ENCODE measurements at regions not wholly inside any gene's neighbourhood (a gene's known extent, or its start where the extent isn't known, plus 50 kb on each side); places are given as distances from the start of the nearest gene placed in this dataset.

DNA sequence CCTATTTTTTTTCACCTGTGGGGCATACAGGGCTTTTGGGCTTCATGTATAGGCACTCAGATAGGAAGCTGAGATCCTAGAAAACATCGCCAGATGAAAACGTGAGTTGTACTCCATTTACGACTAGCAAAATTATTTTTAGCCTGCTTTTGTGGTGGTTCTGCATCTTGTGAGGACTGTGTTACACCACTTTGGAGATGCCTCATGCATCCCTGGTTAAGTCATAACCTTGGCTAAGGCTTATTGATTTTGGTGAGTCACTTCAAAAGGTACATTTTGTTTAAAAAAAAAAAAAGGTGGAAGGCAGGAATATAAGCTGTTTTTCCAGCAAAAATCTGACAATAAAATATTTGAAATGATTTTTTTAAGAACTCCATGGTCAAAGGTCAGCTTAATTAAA lies 101.8 kb upstream of the OLFM3 start:
- TF ChIP-seq, protein P1, sequence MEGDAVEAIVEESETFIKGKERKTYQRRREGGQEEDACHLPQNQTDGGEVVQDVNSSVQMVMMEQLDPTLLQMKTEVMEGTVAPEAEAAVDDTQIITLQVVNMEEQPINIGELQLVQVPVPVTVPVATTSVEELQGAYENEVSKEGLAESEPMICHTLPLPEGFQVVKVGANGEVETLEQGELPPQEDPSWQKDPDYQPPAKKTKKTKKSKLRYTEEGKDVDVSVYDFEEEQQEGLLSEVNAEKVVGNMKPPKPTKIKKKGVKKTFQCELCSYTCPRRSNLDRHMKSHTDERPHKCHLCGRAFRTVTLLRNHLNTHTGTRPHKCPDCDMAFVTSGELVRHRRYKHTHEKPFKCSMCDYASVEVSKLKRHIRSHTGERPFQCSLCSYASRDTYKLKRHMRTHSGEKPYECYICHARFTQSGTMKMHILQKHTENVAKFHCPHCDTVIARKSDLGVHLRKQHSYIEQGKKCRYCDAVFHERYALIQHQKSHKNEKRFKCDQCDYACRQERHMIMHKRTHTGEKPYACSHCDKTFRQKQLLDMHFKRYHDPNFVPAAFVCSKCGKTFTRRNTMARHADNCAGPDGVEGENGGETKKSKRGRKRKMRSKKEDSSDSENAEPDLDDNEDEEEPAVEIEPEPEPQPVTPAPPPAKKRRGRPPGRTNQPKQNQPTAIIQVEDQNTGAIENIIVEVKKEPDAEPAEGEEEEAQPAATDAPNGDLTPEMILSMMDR (IDR thresholded peaks at IDR 0.05), result no peak
- no peaks in the 10 kb centered on the region for H3K27me3 Mint-ChIP-seq
- DNase-seq (no peak), ATAC-seq (no peak)
- no peaks in the 10 kb centered on the region for H3K4me1 Mint-ChIP-seq (ENCODE audit: low read depth)
- no peaks in the 10 kb centered on the region for H3K36me3 Mint-ChIP-seq (ENCODE audit: low read depth)
- no peak overlapping the region for H3K27ac Mint-ChIP-seq
- H3K4me3 Mint-ChIP-seq, result no peak overlapping the region
- intact Hi-C loops (cut with micrococcal nuclease), result no loop called here
- ChIA-PET CTCF (no interaction called here), POLR2A (no interaction called here)
- no peaks in the 10 kb centered on the region for H3K9me3 Mint-ChIP-seq

DNA sequence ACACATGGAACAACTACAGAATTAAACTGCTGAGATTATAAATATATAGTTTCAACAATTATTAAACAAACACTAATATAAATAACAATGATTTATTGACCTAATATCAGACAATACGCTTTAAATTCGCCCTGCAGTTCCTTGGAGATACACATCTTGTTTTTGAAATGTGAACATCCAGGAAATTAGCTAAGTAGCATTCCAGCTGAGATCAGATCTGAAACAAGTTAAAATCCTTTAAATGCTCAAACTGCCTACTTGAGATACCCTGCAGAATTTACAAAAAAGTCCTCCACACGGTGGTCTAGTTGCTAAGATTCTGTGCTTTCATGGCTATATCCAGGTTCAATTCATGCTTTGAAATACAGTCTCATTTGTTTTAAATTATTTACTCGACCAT lies 101.4 kb upstream of the OLFM3 start:
- intact Hi-C loops (cut with micrococcal nuclease), result no loop called here
- Mint-ChIP-seq H3K4me1 (ENCODE audit: low read depth) (no peaks in the 10 kb centered on the region), H3K27ac (no peak overlapping the region), H3K36me3 (ENCODE audit: low read depth) (no peaks in the 10 kb centered on the region), H3K4me3 (no peak overlapping the region), H3K27me3 (no peaks in the 10 kb centered on the region), H3K9me3 (no peaks in the 10 kb centered on the region)
- DNase-seq (no peak), ATAC-seq (no peak)
- ChIA-PET POLR2A (no interaction called here), CTCF (no interaction called here)
- TF ChIP-seq, protein P1 (IDR thresholded peaks at IDR 0.05), result no peak

DNA sequence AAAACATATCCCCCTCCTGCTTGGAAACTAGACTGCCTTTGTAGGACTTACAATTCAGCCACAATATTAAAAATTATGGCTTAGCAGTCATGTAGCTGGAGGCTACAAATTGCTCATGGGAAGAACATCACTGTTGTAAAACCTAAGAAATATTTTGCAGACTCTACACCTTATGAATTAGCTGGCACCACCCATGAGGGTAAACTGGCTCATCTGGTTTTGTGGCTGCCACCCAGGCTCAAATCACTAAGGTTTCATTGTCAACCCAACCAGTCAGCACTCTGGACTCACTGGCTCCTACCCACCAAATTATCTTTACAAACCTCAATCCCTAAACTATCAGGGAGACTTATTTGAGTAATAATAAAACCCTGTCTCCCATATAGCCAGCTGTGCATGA lies 100.7 kb upstream of the OLFM3 start:
- Mint-ChIP-seq H3K4me1 (ENCODE audit: low read depth) (no peaks in the 10 kb centered on the region), H3K9me3 (no peaks in the 10 kb centered on the region), H3K27ac (no peak overlapping the region), H3K27me3 (no peaks in the 10 kb centered on the region), H3K4me3 (no peak overlapping the region), H3K36me3 (ENCODE audit: low read depth) (no peaks in the 10 kb centered on the region)
- intact Hi-C loops (cut with micrococcal nuclease), result no loop called here
- DNase-seq (no peak), ATAC-seq (no peak)
- ChIA-PET POLR2A (no interaction called here), CTCF (no interaction called here)
- TF ChIP-seq, protein P1 (IDR thresholded peaks at IDR 0.05), result no peak

DNA sequence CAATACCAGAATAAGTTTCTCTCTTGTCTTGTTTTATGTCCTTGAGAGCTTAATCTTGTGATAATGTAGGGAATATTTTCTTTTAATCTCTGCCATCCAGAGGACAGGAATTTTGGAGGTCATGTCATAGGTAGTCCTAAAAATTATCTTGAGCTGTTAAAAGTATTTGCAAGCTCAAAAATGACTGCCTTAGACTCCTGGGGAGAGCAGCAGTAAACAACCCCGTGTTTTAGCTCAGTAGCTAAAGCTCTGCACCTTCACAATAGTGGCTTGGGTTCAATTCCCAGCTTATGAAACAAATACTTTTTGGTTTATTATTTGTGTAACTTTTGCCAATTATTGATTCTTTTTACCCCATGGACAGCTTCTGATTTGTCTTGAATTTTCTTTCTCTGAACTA lies 99.4 kb upstream of the OLFM3 start:
- ChIA-PET POLR2A (no interaction called here), CTCF (no interaction called here)
- H3K27me3 Mint-ChIP-seq, result no peaks in the 10 kb centered on the region
- TF ChIP-seq, protein P1 (IDR thresholded peaks at IDR 0.05), result no peak
- no peak for DNase-seq
- intact Hi-C loops (cut with micrococcal nuclease), result no loop called here
- H3K27ac Mint-ChIP-seq, result no peak overlapping the region
- no peak for ATAC-seq
- H3K9me3 Mint-ChIP-seq, result no peaks in the 10 kb centered on the region
- no peaks in the 10 kb centered on the region for H3K4me1 Mint-ChIP-seq (ENCODE audit: low read depth)
- H3K36me3 Mint-ChIP-seq (ENCODE audit: low read depth), result no peaks in the 10 kb centered on the region
- H3K4me3 Mint-ChIP-seq, result no peak overlapping the region

DNA sequence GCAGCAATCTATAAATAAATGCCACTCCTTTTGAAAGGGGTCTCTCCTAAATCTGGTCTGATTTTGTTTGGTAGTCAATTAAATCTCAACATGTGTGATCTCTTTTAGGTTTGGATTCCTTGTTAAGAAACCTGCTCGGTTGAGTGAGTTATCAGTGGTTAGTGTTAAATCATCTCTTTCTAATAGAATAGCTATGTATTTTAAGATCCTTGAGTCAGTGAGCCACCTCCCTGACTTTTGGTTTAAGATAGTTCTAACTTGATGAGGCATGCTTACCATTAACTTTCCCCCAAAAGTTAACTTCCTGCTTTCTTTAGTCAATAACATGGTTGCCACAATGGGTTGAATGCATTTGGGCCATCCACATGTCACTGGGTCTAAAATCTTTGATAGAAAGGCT lies 93.1 kb upstream of the OLFM3 start:
- CTCF ChIA-PET, result no interaction called here
- intact Hi-C loops (cut with micrococcal nuclease), result no loop called here
- Mint-ChIP-seq H3K27me3 (no peaks in the 10 kb centered on the region), H3K4me3 (no peak overlapping the region), H3K36me3 (ENCODE audit: low read depth) (no peaks in the 10 kb centered on the region), H3K27ac (no peak overlapping the region), H3K9me3 (no peaks in the 10 kb centered on the region), H3K4me1 (ENCODE audit: low read depth) (no peaks in the 10 kb centered on the region)
- DNase-seq (no peak), ATAC-seq (no peak)
- TF ChIP-seq, protein P1 (IDR thresholded peaks at IDR 0.05), result no peak
- POLR2A ChIA-PET, result no interaction called here

Measured in activated CD8-positive, alpha-beta T cell treated with anti-CD3 and anti-CD28 coated beads for 36 hours (primary cell).